Type B pancreatic cell (in vitro differentiated cells): ENCODE measurements at regions not wholly inside any gene's neighbourhood (a gene's known extent, or its start where the extent isn't known, plus 50 kb on each side); places are given as distances from the start of the nearest gene placed in this dataset.

Experiments used
- DNase-seq: peaks from one replicate; pipeline ENCODE4 v3.0.0; 2021; ENCODE audit warnings: mixed read lengths; ENCODE audit not compliant: unreplicated experiment; ENCODE audit errors: extremely low spot score
- H3K27ac Mint-ChIP-seq: 2 replicates; pipeline ENCODE4 v1.8.0; 2021; ENCODE audit warnings: mild to moderate bottlenecking, mixed read lengths
- H3K27me3 Mint-ChIP-seq: 2 replicates; pipeline ENCODE4 v1.8.0; 2021; ENCODE audit warnings: mixed read lengths
- H3K36me3 Mint-ChIP-seq: 2 replicates; pipeline ENCODE4 v1.8.0; 2021; ENCODE audit warnings: mixed read lengths
- H3K4me1 Mint-ChIP-seq: one replicate; pipeline ENCODE4 v1.8.0; 2021; ENCODE audit warnings: mixed read lengths; ENCODE audit not compliant: unreplicated experiment
- H3K4me3 Mint-ChIP-seq: 2 replicates; pipeline ENCODE4 v1.8.0; 2021; ENCODE audit warnings: mild to moderate bottlenecking, mixed read lengths
- H3K9me3 Mint-ChIP-seq: 2 replicates; pipeline ENCODE4 v1.8.0; 2021; ENCODE audit warnings: mixed read lengths
- TF ChIP-seq, protein P1 (sequence below): fragments of 200-600 bp; sonication (generic); conservative IDR thresholded peaks from 2 replicates; pipeline ENCODE4 v1.5.0; 2021; ENCODE audit warnings: antibody characterized with exemption, mild to moderate bottlenecking

DNA sequence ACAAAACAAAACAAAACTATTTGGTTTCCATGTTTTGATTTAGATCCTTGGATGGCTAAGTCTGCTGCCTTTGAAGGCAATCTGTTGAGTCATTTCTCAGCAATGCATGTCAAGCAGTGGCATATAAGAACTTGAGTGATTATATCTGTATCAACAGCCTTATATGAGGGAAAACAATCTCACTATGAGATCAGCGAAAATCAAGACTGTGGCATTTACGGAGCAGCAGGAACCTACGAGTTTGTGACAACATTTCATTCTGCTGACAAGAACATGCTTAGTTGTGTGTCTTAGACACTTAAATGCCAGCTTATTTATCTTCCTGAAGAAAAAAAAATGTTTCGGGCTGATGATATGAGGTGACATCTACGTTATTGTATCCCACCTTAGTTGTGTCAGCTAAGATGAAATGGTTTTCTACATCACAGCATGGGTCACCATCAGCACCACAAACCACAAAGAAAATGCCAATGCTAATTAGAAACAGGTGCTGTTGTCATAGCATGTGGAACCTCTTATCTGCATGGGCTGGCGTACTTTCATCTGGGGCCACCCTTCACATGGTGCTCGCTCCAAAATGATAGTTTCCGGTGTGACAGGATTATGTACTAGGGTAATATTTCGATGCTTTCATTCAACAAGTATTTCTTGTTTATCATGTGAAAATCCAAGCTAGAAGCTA is 1085.5 kb downstream of the SORCS1 start:
- H3K27me3 Mint-ChIP-seq, result no peaks in the 10 kb centered on the region

DNA sequence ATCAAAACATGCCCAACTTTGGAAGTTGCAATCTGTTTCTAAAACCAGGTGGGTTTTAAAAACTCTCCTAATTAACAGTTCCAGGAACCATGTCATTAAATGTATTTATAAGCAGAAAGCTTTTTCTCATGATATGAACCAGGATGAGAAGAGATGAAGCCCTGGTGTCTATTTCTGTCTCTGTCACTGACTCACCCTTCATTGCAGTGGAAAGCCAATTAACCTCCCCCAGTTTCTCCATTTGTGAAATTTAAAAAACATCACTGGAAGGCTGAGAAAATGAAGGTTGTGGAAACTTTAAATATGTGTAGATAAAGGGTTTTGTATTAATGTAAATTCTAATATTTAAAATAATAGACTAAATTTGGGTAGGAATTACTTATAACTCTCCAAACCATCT is 1088.0 kb downstream of the SORCS1 start:
- no peaks in the 10 kb centered on the region for H3K36me3 Mint-ChIP-seq
- H3K27me3 Mint-ChIP-seq, result no peaks in the 10 kb centered on the region
- peaks cover 3% of the 10 kb centered on the region for H3K4me1 Mint-ChIP-seq
- no peak for DNase-seq
- H3K4me3 Mint-ChIP-seq, result no peak overlapping the region
- H3K27ac Mint-ChIP-seq, result no peak overlapping the region
- TF ChIP-seq, protein P1, sequence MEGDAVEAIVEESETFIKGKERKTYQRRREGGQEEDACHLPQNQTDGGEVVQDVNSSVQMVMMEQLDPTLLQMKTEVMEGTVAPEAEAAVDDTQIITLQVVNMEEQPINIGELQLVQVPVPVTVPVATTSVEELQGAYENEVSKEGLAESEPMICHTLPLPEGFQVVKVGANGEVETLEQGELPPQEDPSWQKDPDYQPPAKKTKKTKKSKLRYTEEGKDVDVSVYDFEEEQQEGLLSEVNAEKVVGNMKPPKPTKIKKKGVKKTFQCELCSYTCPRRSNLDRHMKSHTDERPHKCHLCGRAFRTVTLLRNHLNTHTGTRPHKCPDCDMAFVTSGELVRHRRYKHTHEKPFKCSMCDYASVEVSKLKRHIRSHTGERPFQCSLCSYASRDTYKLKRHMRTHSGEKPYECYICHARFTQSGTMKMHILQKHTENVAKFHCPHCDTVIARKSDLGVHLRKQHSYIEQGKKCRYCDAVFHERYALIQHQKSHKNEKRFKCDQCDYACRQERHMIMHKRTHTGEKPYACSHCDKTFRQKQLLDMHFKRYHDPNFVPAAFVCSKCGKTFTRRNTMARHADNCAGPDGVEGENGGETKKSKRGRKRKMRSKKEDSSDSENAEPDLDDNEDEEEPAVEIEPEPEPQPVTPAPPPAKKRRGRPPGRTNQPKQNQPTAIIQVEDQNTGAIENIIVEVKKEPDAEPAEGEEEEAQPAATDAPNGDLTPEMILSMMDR, result no peak
- peaks cover 5% of the 10 kb centered on the region for H3K9me3 Mint-ChIP-seq

More for the DNA sequence above, 1085.5 kb downstream of the SORCS1 start:
- Mint-ChIP-seq H3K36me3 (no peaks in the 10 kb centered on the region), H3K4me1 (peaks cover 3% of the 10 kb centered on the region), H3K9me3 (no peaks in the 10 kb centered on the region), H3K27ac (no peak overlapping the region), H3K4me3 (no peak overlapping the region)
- no peak for DNase-seq
- TF ChIP-seq, protein P1, result no peak

DNA sequence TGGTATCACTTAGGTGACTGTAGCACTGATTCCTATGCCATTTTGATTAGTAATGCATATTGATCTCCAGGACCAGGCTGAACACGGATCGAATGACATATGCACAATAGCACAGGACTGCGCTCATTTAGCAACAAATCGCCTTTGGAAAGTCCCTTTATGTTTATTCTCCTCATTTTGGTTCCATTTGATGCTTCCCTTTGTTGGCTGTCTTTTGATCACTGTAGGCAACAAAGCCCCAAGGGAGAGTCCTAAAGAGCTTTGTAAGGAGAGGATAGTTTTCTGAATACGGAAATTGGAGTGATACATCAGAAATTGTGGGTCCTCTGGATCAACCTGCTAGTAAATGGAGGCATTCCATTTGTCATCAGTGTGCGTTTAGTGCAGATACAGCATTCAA is 1111.4 kb downstream of the SORCS1 start:
- Mint-ChIP-seq H3K9me3 (peaks cover 6% of the 10 kb centered on the region), H3K27me3 (no peaks in the 10 kb centered on the region), H3K27ac (no peak overlapping the region), H3K4me1 (no peaks in the 10 kb centered on the region), H3K36me3 (no peaks in the 10 kb centered on the region), H3K4me3 (no peak overlapping the region)
- TF ChIP-seq, protein P1, result no peak
- DNase-seq, result no peak

- DNase-seq, result no peak
- Mint-ChIP-seq H3K36me3 (no peaks in the 10 kb centered on the region), H3K27ac (no peak overlapping the region)
Observed at GRCh38 chr10:106044503-106044902, 1120.0 kb downstream of the SORCS1 start.

GRCh38 chr10:106043863-106044262 is 1120.6 kb downstream of the SORCS1 start:
- peaks cover 6% of the 10 kb centered on the region for H3K4me1 Mint-ChIP-seq
- H3K27ac Mint-ChIP-seq, result no peak overlapping the region
- H3K4me3 Mint-ChIP-seq, result no peak overlapping the region
- no peaks in the 10 kb centered on the region for H3K36me3 Mint-ChIP-seq
- TF ChIP-seq, protein P1, result no peak
- DNase-seq, result no peak
- no peaks in the 10 kb centered on the region for H3K9me3 Mint-ChIP-seq
- H3K27me3 Mint-ChIP-seq, result no peaks in the 10 kb centered on the region

More at GRCh38 chr10:106044503-106044902, 1120.0 kb downstream of the SORCS1 start:
- TF ChIP-seq, protein P1, result no peak
- no peaks in the 10 kb centered on the region for H3K27me3 Mint-ChIP-seq
- H3K9me3 Mint-ChIP-seq, result no peaks in the 10 kb centered on the region
- H3K4me3 Mint-ChIP-seq, result no peak overlapping the region
- peaks cover 6% of the 10 kb centered on the region for H3K4me1 Mint-ChIP-seq
